DMS 273 (cell line): ENCODE measurements at regions not wholly inside any gene's neighbourhood (a gene's known extent, or its start where the extent isn't known, plus 50 kb on each side); places are given as distances from the start of the nearest gene placed in this dataset.

Experiments used
- DNase-seq: peaks from one replicate; lab custom pipeline; 2025; ENCODE audit not compliant: unreplicated experiment; lab: John Stamatoyannopoulos, UW

GRCh38 chr10:45183174-45183573 lies 132.2 kb downstream of the OR13A1 start:
- no peak for DNase-seq

GRCh38 chr10:45197816-45198485 lies 117.5 kb downstream of the OR13A1 start:
- no peak for DNase-seq

DNA sequence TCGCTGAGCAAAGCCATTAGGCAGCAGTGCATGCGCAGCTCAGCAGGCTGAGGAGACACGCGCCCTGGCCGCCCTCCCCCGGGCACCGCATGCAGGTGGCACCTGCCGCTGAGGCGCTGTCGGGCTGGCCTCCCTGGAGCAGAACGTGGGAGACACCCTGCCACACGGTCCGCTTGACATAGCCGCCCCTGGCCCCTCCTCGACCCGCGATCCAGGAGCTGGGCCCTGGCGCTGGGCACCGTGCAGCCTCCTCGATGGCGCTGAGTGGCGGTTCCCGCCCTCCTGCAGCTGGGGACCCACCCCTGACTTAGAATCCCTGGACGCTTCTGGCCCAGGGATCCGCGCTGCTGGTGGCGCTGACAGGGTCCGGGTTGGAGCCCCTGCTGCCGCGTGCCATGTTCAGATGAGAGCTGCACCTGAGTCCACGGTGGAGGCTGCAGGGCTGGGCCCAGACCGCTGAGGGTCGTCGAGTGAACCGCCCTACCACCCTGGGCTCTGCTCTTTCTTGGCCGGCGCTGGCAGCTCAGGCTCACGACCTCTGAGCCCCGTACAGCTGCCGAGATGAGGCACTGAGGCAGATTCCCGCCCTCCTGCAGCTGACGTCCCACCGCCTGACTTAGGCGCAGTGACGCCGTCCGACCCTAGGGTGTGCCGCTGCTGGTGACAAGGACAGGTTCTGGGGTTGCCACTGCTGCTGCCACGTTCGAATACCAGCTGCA lies 116.8 kb downstream of the OR13A1 start:
- DNase-seq = no peak

- DNase-seq = no peak
These were observed 116.1 kb downstream of the OR13A1 start for GRCh38 chr10:45199205-45199740.

DNA sequence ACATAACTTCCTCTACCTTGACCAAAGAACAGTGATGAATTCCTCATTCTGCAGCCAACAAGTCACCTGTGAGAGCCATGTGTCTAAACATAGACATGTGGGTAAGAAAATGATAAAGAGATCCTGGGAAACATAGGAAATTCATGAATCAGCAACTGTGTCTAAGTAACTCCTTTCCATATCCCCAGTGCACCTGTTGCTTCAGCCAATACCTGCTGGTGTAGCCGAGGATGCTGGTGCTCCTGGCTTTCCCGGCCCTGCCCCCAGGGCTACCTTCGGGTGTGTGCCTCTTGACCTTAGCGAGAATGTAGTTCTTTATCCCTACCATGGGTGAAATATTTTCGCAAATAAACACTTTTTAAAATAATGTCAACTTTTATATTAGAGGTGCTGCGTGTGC lies 114.1 kb downstream of the OR13A1 start:
- DNase-seq = no peak

DNA sequence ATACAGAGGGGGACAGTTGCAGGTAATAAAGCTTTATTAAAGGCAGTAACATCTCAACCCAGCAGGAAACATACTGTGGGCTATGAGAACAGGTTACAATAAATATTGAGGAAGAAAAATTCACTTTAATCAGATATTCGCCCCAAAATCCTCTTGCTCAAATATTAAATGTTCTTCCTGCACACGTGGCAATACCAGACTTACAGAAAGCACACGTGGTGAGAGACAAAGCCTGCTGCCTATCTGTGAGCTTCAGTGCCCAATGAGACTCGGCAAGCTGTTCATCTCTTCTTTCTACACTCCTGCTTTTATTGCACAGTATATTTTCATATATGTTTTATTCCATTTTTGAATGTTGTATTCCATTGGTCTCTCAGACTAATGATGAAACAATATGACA lies 113.2 kb downstream of the OR13A1 start:
- no peak for DNase-seq

DNA sequence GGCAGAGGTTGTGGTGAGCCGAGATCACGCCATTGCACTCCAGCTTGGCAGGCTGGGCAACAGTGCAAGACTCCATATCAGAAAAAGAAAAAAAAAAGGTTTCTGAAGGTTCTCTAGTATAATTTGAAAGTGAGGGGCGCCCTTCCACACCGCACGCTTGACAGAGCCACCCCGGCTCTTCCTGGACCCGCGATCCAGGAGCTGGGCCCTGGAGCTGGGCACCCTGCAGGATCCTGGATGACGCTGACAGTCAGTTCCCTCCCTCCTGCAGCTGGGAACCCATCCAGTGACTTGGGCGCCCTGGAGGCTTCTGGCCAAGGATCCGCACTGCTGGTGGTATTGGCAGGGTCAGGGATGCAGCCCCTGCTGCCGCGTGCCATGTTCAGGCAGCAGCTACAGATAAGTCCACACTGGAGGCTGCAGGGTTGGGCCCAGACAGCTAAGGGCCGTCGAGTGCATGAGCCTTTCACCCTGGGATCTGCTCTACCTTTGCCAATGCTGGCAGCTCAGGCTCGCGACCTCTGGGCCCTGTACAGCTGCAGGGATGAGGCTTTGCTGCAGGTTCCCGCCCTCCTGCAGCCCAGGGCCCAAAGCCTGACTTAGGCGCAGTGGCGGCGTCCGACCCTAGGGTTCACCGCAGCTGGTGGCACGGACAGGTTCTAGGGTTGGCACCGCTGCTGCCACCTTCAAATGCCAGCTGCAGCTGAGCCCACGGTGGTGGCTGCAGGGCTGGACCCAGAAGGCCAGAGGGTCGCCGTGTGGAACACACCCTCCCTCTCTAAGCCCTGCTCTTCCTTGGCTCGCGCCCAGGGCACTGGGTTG lies 110.2 kb downstream of the OR13A1 start:
- no peak for DNase-seq

- DNase-seq = no peak
These were observed 105.5 kb downstream of the OR13A1 start for GRCh38 chr10:45209888-45210287.

- DNase-seq = no peak
These were observed 103.8 kb downstream of the OR13A1 start for GRCh38 chr10:45211576-45211975.

- no peak for DNase-seq
These were observed 96.0 kb downstream of the OR13A1 start for GRCh38 chr10:45219416-45219815.

DNA sequence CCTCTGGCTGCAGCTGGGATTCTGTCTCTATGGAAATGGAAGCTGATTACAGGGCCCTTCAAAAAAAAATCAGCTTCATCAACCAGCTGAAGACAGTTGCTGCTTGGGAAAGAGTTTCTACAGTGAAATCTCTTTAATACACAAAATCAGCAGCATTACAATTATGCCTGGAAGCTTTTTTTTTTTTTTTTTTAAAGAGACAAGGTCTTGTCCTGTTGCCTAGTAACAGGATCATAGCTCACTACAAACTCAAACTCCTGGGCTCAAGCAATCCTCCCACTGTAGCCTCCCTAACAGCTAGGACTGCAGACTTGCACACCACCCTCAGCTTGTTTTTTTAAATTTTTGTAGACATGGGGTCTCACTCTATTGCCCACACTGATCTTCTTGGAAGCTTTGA lies 94.5 kb downstream of the OR13A1 start:
- no peak for DNase-seq

DNA sequence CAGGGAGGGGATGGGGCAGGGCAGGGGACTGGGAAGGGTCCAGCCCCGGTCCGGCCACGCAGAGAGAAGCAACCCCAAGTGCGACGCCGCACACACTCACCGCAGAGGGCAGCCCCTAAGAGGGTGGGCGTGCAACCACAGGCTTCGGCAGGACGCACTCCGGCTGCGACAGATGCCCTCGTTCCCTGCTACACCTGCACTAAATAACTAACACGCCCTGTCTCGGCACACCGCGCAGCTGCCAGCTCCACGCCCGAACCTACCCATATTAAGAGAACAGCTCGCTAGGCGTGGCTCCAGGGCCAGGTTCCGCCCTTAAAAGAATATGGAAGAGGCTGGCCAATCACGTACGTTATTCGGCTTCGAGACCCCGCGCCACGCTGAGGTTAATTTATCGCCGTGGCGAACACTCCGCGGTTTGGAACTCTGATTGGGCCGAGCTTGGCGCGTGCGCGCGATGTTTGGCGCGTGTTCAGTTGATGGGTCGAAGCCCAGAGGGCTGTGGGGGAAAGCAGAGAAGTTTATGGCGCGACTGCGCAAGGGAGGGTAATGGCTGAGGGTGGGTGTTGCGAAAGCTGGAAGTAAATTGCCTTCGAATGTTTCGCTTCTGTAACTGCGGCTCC lies 91.1 kb downstream of the OR13A1 start:
- no peak for DNase-seq

DNA sequence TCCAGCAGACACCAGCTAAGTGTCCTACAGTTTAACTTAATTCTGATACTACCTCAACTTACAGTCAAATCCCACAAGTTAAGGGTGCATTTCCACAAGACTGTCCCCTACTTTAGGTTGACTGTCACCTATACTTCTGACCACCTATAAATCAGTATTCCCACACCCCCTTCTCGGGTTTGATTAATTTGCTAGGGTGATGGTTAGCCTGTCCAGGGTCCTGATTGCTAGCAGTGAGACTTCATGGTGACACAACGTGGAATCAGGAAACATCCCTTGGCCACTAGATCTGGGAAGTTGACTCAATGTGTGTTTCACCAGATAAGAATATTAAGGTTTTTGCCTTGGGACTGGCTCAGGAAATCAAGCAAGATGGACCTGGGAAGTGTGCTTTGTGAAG lies 88.4 kb downstream of the OR13A1 start:
- DNase-seq = no peak

DNA sequence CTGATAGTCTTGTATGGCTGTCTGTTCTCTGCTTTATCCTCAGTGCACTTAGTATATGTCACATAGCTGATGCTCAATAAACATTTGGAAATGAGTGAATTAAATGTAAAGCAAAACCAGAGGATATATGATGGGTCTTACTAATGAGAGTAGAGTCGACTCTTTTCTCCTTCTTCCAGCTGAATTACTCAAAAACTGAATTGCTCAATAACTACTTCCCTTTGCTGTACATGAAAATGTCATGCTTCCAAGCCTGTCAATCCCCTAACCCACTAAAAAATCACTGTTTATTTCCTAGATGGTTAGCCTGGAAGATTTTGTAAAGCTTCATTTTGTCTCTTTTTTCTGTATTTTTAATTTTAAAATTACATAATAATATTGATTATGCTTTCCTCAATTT lies 88.0 kb downstream of the OR13A1 start:
- DNase-seq = no peak

DNA sequence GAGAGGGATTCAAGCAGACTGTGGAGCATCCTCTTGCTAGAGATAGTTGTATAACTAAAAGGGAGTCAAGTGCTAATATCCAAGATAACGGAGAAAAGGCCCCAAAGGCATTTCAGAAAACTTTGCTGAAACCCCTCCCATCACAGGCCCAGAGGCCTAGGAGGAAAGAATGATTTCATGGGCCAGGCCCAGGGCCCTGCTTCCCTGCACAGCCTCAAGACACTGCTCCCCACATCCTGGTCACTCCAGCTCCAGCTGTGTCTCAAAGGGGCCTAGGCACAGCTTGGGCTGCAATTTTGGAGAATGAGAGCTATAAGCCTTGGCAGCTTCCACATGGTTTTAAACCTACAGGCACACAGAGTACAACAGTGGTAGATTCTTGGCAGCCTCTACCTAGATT lies 85.6 kb downstream of the OR13A1 start:
- no peak for DNase-seq

DNA sequence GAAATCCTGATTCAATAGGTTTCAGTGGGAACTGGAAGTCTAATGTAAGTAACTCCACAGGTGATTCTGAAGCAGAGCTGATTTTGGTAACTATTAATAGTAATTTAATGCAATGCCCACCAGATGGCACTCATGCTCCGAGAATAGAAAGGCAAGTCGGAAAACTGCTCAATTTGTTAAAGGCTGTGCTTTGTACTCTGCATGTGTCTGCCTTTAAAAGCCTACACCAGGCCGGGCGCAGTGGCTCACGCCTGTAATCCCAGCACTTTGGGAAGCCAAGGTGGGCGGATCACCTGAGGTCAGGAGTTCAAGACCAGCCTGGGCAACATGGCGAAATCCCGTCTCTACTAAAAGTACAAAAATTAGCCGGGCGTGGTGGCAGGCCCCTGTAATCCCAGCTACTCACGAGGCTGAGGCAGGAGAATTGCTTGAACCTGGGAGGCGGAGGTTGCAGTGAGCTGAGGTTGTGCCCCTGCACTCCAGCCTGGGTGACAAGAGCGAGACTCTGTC lies 80.1 kb downstream of the OR13A1 start:
- DNase-seq = peak; percentile 83

DNA sequence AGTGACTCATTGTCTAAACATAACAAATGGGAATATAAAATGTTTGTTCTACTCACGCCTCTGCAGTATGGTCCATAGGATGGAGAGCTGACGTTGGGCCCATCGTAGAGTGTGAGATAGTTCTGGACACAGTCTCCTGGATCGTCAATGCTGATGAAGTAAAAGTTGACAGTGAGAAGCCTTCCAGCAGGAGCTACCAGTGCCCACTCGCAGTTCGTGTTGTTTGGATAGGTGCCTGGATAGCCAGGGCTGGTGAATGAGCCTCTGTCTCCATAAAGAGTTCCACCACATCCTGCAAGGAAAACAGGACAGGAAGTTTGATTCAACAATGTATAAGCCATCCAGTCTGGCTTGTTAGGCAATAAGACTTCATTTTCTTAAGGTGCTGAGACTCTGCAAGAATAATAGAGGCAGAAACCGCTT lies 79.6 kb downstream of the OR13A1 start:
- no peak for DNase-seq

DNA sequence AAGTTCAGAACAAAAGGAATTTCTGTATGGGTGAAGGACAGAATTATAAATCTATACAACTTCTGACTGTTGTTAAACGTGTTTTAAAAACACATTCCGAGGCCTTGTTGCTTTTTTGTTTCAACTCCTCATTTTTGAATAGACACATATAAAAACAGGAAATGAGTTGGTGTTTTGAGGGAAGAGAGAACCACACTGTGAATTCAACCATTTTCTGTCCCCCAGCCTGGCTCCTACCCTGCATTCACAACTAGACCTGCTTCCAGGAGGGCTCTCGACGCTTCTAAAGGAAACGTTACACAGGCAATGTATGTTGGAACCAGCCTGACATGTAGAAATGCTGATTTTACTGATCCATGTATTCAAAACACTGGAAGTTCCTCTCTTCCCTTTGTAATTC lies 76.5 kb downstream of the OR13A1 start:
- DNase-seq = no peak

DNA sequence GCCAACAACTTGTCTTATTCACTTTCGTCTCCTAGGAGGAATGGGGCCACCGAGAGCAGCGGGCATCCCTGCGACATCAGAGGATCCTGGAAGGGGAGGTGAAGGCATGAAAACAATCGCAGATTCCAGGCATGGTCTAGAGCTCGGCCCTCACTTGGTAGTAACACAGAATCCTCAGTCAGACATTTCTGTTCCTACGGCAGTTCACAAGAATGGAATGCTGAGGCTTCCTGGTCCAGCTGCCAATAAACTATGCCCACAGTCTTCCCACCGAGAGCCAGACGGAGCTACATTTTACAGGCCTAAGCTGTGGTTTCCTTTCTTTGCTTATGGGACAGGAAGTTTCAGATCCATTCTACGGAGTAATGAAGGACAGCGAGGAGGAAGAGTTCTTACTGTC lies 75.8 kb downstream of the OR13A1 start:
- no peak for DNase-seq

- DNase-seq = no peak
These were observed 73.4 kb downstream of the OR13A1 start for GRCh38 chr10:45241865-45242520.

DNA sequence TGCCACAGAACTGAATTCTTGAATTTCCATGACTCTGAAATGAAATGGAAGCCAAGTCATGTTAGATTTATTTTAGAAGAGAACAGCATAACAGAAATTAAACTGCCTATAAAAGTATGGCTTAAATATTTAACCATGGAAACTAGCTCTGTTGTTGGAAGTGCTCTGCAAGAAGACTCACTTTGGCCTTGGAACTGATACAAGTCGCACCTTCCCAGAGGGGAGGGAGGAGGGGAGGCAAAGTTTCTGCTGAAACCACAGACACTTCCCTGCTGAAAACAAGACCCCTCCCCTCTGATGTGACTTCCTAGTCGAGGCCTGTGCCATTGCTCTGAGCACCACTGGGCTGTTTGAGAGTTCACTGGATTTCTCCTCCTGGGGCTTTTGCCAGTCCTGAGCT lies 72.1 kb downstream of the OR13A1 start:
- DNase-seq = no peak
